ENCODE measurements at regions not wholly inside any gene's neighbourhood (a gene's known extent, or its start where the extent isn't known, plus 50 kb on each side); places are given as distances from the start of the nearest gene placed in this dataset.

DNA sequence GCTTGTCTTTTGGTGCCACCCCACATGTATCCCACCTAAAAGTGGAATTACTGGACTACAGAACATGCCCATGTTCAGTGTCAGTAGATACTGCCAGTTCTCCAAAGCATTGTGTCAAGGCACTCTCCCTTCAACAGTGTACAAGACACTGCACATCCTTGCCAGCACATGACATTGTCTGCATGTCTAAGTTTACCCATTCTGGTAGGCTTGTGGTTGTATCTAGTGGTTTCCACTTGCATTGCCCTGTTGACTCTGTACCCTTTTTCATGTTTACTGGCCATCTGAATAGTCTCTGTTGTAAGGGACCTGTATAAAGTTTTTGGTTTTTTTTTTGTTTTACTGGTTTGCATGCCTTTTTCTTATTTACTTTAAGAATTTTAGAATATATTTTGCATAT, 222.4 kb upstream of the CNR1 start:
- TF ChIP-seq EZH2 (IDR thresholded peaks at IDR 0.05) (no peak), POLR2AphosphoS5 (IDR thresholded peaks at IDR 0.05; ENCODE audit: borderline replicate concordance, low read depth, low read length) (no peak), FOXP2 (optimal IDR thresholded peaks at IDR 0.05; ENCODE audit: control extremely low read depth, extremely low read length, insufficient read depth) (no peak)
